Fibroblast of skin of left quadriceps (primary cell): ENCODE measurements at regions not wholly inside any gene's neighbourhood (a gene's known extent, or its start where the extent isn't known, plus 50 kb on each side); places are given as distances from the start of the nearest gene placed in this dataset.

Source experiments
- DNase-seq, 2 experiments: peaks; one replicate each; pipeline ENCODE4 v3.0.0-alpha.2; 2013; ENCODE audit warnings: low read depth in 2 of 2

DNA sequence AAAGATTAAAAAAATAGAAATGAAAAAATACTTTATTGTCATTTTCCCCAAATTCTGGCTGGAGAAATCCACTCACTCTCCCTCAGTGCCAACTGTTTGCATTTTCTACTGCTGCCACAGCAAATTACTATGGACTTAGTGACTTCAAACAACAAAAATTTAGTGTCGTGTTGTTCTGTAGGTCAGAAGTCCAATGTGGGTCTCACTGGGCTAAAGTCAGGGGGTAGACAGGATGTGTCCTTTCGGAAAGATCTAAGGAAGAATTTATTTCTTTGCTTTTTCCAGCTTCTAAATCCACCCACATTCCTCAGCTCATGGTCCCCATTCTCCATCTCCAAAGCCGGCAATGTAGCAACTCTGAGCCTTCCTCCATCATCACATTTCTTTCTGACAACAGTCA lies 453.3 kb downstream of the KIF16B start:
- no peak for DNase-seq

DNA sequence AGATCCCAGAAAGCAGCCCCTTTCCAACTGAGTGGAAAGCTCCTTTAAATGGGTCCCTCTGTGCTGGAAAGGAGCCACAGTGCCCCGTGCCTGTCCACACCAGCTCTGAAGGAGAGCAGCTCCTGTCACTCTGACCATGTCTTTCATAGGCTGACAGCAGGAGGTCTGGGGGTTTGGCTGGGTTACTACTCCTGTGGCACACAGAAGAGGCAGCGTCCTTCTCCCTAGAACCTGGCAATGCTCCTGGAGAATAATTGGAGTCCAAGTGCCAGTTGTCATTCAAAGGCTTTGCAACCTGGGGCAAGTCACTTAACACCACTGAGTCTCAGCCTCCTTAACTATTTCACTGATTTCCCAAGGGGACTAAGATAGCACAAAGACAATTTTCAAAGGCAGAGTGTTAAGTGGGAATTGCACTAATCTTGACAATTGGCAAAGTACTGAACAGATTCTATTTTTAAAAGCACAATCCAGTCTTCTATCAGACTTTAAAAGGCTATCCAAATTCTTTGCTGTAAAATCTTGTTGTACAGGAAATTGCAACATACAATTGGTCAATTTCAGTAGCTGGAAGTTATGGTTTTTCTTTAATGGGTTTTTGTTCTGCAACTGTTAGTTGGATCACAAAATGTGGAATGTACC lies 457.2 kb downstream of the KIF16B start:
- peak; percentile 1 to 2 for DNase-seq

GRCh38 chr20:16113736-16114135 lies 459.5 kb downstream of the KIF16B start:
- no peak for DNase-seq

GRCh38 chr20:16111852-16112412 lies 461.3 kb downstream of the KIF16B start:
- no peak for DNase-seq

DNA sequence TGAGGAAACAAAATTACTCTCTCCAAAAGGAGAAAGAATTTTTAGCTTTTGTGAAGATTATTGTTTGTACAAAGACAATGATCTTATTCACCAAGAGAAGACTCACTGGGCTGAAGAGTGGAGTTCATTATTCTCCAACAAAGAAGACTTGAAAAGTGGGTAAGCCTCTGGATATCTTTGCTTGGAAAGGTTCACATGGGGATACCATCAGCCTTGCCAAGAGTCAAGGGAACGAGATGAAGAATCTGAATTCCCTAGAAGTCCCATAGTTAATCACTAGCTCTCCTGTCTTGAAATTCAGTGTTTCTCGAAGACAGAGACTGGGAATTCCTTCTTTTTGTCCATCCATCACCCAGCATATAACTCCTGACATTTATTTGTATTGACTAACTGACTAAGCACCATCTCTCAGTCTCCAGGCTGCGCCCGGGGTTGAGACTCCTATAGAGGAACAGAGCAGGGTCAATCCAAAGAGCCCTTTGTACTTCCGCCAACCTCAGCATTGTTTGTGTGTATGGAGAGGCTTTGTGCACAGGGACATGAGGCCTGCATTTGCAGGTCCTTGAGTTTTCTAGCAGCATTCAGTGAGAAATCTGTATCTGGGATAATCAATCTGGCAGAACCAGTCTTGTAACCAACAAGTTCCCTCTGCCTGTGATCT lies 461.9 kb downstream of the KIF16B start:
- DNase-seq: no peak

GRCh38 chr20:16107172-16107870 lies 465.9 kb downstream of the KIF16B start:
- no peak for DNase-seq

- DNase-seq: no peak
Observed at GRCh38 chr20:16106191-16106849, 466.9 kb downstream of the KIF16B start.

DNA sequence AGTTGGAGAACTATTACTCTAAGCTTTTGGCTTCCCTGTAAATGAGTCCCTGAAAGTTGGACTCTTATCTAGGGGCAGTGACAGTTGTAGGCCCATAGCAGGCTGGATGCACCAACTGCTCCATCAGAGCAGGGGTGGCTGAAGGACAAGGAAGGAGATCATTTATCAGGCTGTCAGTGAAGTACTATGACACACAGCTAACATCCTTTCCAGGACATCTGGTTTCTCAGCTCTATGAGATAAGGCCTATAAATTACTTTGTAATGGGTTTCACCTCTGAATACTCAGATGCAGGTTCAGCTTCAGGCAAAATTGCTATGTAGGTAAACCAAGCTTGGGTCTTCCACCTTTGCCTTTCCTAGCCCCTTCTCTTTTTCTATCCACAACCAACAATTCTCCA lies 468.5 kb downstream of the KIF16B start:
- DNase-seq: no peak
